CD14-positive monocyte (primary cell): ENCODE measurements at regions not wholly inside any gene's neighbourhood (a gene's known extent, or its start where the extent isn't known, plus 50 kb on each side); places are given as distances from the start of the nearest gene placed in this dataset.

ENCODE experiments used
- DNase-seq, 3 donors: peaks; one replicate each; pipeline ENCODE4 v3.0.0-alpha.2; 2011 to 2022
- H2AFZ ChIP-seq: 2 replicates; pipeline ENCODE4 v1.6.0; 2012; ENCODE audit warnings: mild to moderate bottlenecking, low read depth, low read length, inconsistent platforms; ENCODE audit not compliant: insufficient read depth, poor library complexity, severe bottlenecking
- H3K27ac ChIP-seq, 2 donors: 1 replicate in 1 of 2; 2 replicates in 1 of 2; pipeline ENCODE4 v1.5.1; 2012 to 2013; ENCODE audit warnings: low read length in 2 of 2, control low read depth in 1 of 2, inconsistent platforms in 1 of 2, low read depth in 1 of 2, mild to moderate bottlenecking in 1 of 2
- H3K27me3 ChIP-seq, 2 donors: one replicate each; pipeline versions ENCODE4 v1.6.0 to v1.6.1; 2011 to 2013; ENCODE audit warnings: low read length in 2 of 2; ENCODE audit not compliant: control insufficient read depth in 2 of 2, insufficient read depth in 2 of 2
- H3K36me3 ChIP-seq, 2 donors: replicated peaks in 1 of 2; 1 replicate in 1 of 2; 2 replicates in 1 of 2; pipeline versions ENCODE4 v1.5.1 to v1.6.1; 2012 to 2013; ENCODE audit warnings: low read length in 2 of 2, control low read depth in 1 of 2, inconsistent platforms in 1 of 2, mild to moderate bottlenecking in 1 of 2; ENCODE audit not compliant: insufficient read depth in 2 of 2, control insufficient read depth in 1 of 2
- H3K4me1 ChIP-seq, 2 donors: 1 replicate in 1 of 2; 2 replicates in 1 of 2; pipeline versions ENCODE4 v1.5.1 to v1.6.1; 2012 to 2013; ENCODE audit warnings: low read length in 2 of 2, control low read depth in 1 of 2, inconsistent platforms in 1 of 2, mild to moderate bottlenecking in 1 of 2, moderate library complexity in 1 of 2; ENCODE audit not compliant: insufficient read depth in 2 of 2, control insufficient read depth in 1 of 2
- H3K4me2 ChIP-seq: replicated peaks from 2 replicates; pipeline ENCODE3; 2012; ENCODE audit warnings: low read length, moderate library complexity, mild to moderate bottlenecking; ENCODE audit not compliant: poor library complexity, severe bottlenecking; ENCODE audit errors: extremely low read depth
- H3K4me3 ChIP-seq, 3 experiments: fragments of 200-600 bp in 1 of 3; sonication (generic) in 1 of 3; replicated peaks in 1 of 3; 1 replicate in 2 of 3; 2 replicates in 1 of 3; pipeline ENCODE4 v1.5.1; 2011 to 2013; ENCODE audit warnings: low read length in 3 of 3, mild to moderate bottlenecking in 3 of 3, control low read depth in 2 of 3, low read depth in 2 of 3, inconsistent platforms in 1 of 3, moderate library complexity in 1 of 3
- H3K79me2 ChIP-seq: 2 replicates; pipeline ENCODE4 v1.6.0; 2012; ENCODE audit warnings: mild to moderate bottlenecking, control low read depth, inconsistent platforms, low read length, moderate library complexity; ENCODE audit not compliant: insufficient read depth
- H3K9ac ChIP-seq: 2 replicates; pipeline ENCODE4 v1.6.0; 2017; ENCODE audit warnings: low read length, mild to moderate bottlenecking; ENCODE audit not compliant: insufficient read depth, poor library complexity, severe bottlenecking
- H3K9me3 ChIP-seq, 2 donors: replicated peaks in 1 of 2; 1 replicate in 1 of 2; 2 replicates in 1 of 2; pipeline versions ENCODE4 v1.5.1 to v1.6.1; 2012 to 2013; ENCODE audit warnings: low read length in 2 of 2, control low read depth in 1 of 2; ENCODE audit not compliant: control insufficient read depth in 1 of 2, insufficient read depth in 1 of 2
- H4K20me1 ChIP-seq: 2 replicates; pipeline ENCODE4 v1.6.0; 2012; ENCODE audit warnings: mild to moderate bottlenecking, low read length, control low read depth, moderate library complexity; ENCODE audit not compliant: insufficient read depth
- H3K27ac Mint-ChIP-seq, 7 donors: one replicate each; pipeline ENCODE4 v1.8.0; 2020; ENCODE audit warnings: mild to moderate bottlenecking in 7 of 7, mixed read lengths in 7 of 7, moderate library complexity in 6 of 7, inconsistent platforms in 2 of 7
- H3K27me3 Mint-ChIP-seq, 3 donors: one replicate each; pipeline ENCODE4 v1.8.0; 2021 to 2022; ENCODE audit warnings: low read depth in 3 of 3, mild to moderate bottlenecking in 3 of 3, mixed read lengths in 3 of 3, moderate library complexity in 3 of 3, inconsistent platforms in 1 of 3
- H3K36me3 Mint-ChIP-seq, 2 donors: one replicate each; pipeline ENCODE4 v1.8.0; 2020; ENCODE audit warnings: mixed read lengths in 2 of 2, inconsistent platforms in 1 of 2, mild to moderate bottlenecking in 1 of 2
- H3K4me1 Mint-ChIP-seq: one replicate; pipeline ENCODE4 v1.8.0; 2020; ENCODE audit warnings: mild to moderate bottlenecking, mixed read lengths
- H3K4me3 Mint-ChIP-seq, 2 donors: one replicate each; pipeline ENCODE4 v1.8.0; 2020; ENCODE audit warnings: mild to moderate bottlenecking in 2 of 2, mixed read lengths in 2 of 2, moderate library complexity in 1 of 2
- H3K9me3 Mint-ChIP-seq, 7 donors: one replicate each; pipeline ENCODE4 v1.8.0; 2020 to 2022; ENCODE audit warnings: mixed read lengths in 7 of 7, mild to moderate bottlenecking in 6 of 7, moderate library complexity in 6 of 7, inconsistent platforms in 2 of 7
- WGBS: methylation state at CpG from one replicate; pipeline ENCODE4 v1.1.5; 2013; ENCODE audit warnings: missing lambda C conversion rate; ENCODE audit not compliant: insufficient coverage; 5-methylcytosine and 5-hydroxymethylcytosine counted together
- intact Hi-C, 2 donors: fragments of 100-400 bp; cut with micrococcal nuclease; formaldehyde crosslinking; loops; one replicate each; pipeline versions ENCODE4 v1.15.0 to v1.15.1; 2023
- TF ChIP-seq, protein P1 (sequence below): fragments of 200-600 bp; IDR thresholded peaks from one replicate; pipeline ENCODE4 v1.8.0; 2022; ENCODE audit warnings: antibody characterized with exemption, mild to moderate bottlenecking

DNA sequence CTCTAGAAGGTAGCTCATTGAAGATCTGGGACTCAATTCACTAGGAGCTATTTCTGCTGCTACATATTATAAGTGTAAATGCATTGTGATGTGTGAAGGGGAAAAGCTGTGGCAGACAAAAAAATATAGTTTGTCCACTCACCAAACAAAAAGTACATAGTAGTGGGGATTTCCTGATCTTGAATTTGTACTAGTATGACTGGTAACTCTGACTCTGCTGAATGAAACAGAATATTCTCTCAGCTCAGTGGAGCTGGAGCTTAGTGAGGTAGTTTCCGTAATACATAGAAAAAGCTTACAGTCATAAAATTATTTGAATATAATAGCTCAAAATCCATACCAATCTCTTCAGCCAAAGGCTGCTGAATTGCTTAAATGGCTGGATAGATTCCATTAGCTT, 455.6 kb upstream of the CD180 start:
- H3K4me3 ChIP-seq: no peak overlapping the region
- no CpG with 5 or more reads among the region's 1 CpG for WGBS
- H3K9me3 Mint-ChIP-seq: peaks cover 0 to 2% (median 0%) of the 10 kb centered on the region in 7 donors
- H2AFZ ChIP-seq: no peak overlapping the region
- no peak overlapping the region for H3K27ac ChIP-seq
- no peak overlapping the region for H3K4me3 Mint-ChIP-seq
- H3K27ac Mint-ChIP-seq: no peak overlapping the region
- intact Hi-C loops: no loop called here
- TF ChIP-seq, protein P1, sequence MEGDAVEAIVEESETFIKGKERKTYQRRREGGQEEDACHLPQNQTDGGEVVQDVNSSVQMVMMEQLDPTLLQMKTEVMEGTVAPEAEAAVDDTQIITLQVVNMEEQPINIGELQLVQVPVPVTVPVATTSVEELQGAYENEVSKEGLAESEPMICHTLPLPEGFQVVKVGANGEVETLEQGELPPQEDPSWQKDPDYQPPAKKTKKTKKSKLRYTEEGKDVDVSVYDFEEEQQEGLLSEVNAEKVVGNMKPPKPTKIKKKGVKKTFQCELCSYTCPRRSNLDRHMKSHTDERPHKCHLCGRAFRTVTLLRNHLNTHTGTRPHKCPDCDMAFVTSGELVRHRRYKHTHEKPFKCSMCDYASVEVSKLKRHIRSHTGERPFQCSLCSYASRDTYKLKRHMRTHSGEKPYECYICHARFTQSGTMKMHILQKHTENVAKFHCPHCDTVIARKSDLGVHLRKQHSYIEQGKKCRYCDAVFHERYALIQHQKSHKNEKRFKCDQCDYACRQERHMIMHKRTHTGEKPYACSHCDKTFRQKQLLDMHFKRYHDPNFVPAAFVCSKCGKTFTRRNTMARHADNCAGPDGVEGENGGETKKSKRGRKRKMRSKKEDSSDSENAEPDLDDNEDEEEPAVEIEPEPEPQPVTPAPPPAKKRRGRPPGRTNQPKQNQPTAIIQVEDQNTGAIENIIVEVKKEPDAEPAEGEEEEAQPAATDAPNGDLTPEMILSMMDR: no peak
- H3K9me3 ChIP-seq: no peaks in the 10 kb centered on the region
- H3K4me2 ChIP-seq: no peak overlapping the region
- peaks cover 0 to 2% (median 0%) of the 10 kb centered on the region in 3 donors for H3K27me3 Mint-ChIP-seq
- no peak for DNase-seq
- H3K4me1 ChIP-seq: no peaks in the 10 kb centered on the region
- no peaks in the 10 kb centered on the region for H3K4me1 Mint-ChIP-seq
- H3K79me2 ChIP-seq: no peaks in the 10 kb centered on the region
- H3K36me3 Mint-ChIP-seq: no peaks in the 10 kb centered on the region
- no peak overlapping the region for H3K9ac ChIP-seq
- H4K20me1 ChIP-seq: no peaks in the 10 kb centered on the region
- no peaks in the 10 kb centered on the region for H3K36me3 ChIP-seq
- no peaks in the 10 kb centered on the region for H3K27me3 ChIP-seq

DNA sequence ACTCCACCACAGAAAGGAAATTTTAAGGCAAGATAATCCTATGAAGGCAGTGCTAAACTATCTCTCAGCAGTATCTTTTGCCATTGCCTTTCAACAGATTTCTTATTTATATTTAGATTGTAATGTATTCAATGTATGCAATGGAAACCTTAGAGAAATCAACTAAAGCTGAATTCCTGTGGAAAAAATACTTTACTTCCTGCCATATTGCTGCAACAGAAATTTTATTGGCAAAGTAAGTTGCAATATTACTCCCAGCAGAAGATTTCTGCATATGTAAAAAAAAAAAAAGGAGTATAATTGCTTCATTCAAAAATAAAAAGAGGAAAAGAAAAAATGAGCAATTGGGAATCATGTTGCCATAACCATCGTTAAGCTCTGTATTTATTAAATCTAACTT, 454.6 kb upstream of the CD180 start:
- no CpG with 5 or more reads among the region's 1 CpG for WGBS

More for the DNA sequence above, 454.6 kb upstream of the CD180 start:
- H3K27ac Mint-ChIP-seq: no peak overlapping the region
- Histone ChIP-seq H3K4me1 (no peaks in the 10 kb centered on the region), H3K27me3 (no peaks in the 10 kb centered on the region), H3K9ac (no peak overlapping the region), H3K4me2 (no peak overlapping the region), H3K36me3 (no peaks in the 10 kb centered on the region), H2AFZ (no peak overlapping the region), H3K27ac (no peak overlapping the region), H3K79me2 (no peaks in the 10 kb centered on the region), H3K9me3 (no peaks in the 10 kb centered on the region), H3K4me3 (no peak overlapping the region), H4K20me1 (no peaks in the 10 kb centered on the region)
- peaks cover 0 to 2% (median 0%) of the 10 kb centered on the region in 7 donors for H3K9me3 Mint-ChIP-seq
- TF ChIP-seq, protein P1: no peak
- intact Hi-C loops: no loop called here
- no peaks in the 10 kb centered on the region for H3K4me1 Mint-ChIP-seq
- peaks cover 0 to 2% (median 0%) of the 10 kb centered on the region in 3 donors for H3K27me3 Mint-ChIP-seq
- no peak overlapping the region for H3K4me3 Mint-ChIP-seq
- DNase-seq: no peak
- no peaks in the 10 kb centered on the region for H3K36me3 Mint-ChIP-seq
